ENCODE measurements at regions not wholly inside any gene's neighbourhood (a gene's known extent, or its start where the extent isn't known, plus 50 kb on each side); places are given as distances from the start of the nearest gene placed in this dataset.
"Not testable (repeated sequence)": the region's sequence is repeated elsewhere in the genome, so short reads cannot be mapped to it uniquely, and the experiment has no call there.

- H3K27me3 ChIP-seq = no peaks in the 10 kb centered on the region
- no peaks in the 10 kb centered on the region for H3K9me3 ChIP-seq
- H3K4me1 ChIP-seq = no peaks in the 10 kb centered on the region
- WGBS, 2 donors = 82 to 88% methylated on average over 6 of the region's 6 CpGs
- TF ChIP-seq CTCF (IDR thresholded peaks at IDR 0.05) (no peak), POLR2A (IDR thresholded peaks at IDR 0.05) (no peak)
- no peak for DNase-seq
- H3K36me3 ChIP-seq (ENCODE audit: low read depth, missing control alignments) = no peaks in the 10 kb centered on the region
- intact Hi-C loops (cut with DNase I; ENCODE audit: low total_unique reads) = no loop called here
- H3K4me3 ChIP-seq = no peak overlapping the region
- H3K27ac ChIP-seq = no peak overlapping the region
These were observed 266.1 kb downstream of the SV2B start for GRCh38 chr15:91366111-91366510.

- no peaks in the 10 kb centered on the region for H3K4me1 ChIP-seq
- intact Hi-C loops (cut with DNase I; ENCODE audit: low total_unique reads) = no loop called here
- H3K9me3 ChIP-seq = no peaks in the 10 kb centered on the region
- no peak overlapping the region for H3K27ac ChIP-seq
- no peaks in the 10 kb centered on the region for H3K36me3 ChIP-seq (ENCODE audit: low read depth, missing control alignments)
- WGBS, 2 donors = 50 to 57% methylated on average over 9 of the region's 9 CpGs
- H3K4me3 ChIP-seq = no peak overlapping the region
- TF ChIP-seq POLR2A (IDR thresholded peaks at IDR 0.05) = no peak
- no peak for TF ChIP-seq CTCF (IDR thresholded peaks at IDR 0.05)
- no peak for DNase-seq
- H3K27me3 ChIP-seq = no peaks in the 10 kb centered on the region
These were observed 268.6 kb downstream of the SV2B start for GRCh38 chr15:91368611-91369010.

- H3K4me1 ChIP-seq = no peaks in the 10 kb centered on the region
- H3K27me3 ChIP-seq = no peaks in the 10 kb centered on the region
- WGBS, 2 donors = 38 to 52% methylated on average over 7 of the region's 7 CpGs
- no peak overlapping the region for H3K27ac ChIP-seq
- intact Hi-C loops (cut with DNase I; ENCODE audit: low total_unique reads) = no loop called here
- H3K4me3 ChIP-seq = no peak overlapping the region
- H3K36me3 ChIP-seq (ENCODE audit: low read depth, missing control alignments) = no peaks in the 10 kb centered on the region
- TF ChIP-seq POLR2A (IDR thresholded peaks at IDR 0.05) = no peak
- TF ChIP-seq CTCF (IDR thresholded peaks at IDR 0.05) = no peak
- H3K9me3 ChIP-seq = no peaks in the 10 kb centered on the region
- DNase-seq = peak; percentile 44
These were observed 269.8 kb downstream of the SV2B start for GRCh38 chr15:91369823-91370222.

- H3K27me3 ChIP-seq; DNase-seq; intact Hi-C loops (cut with DNase I; ENCODE audit: low total_unique reads); H3K9me3 ChIP-seq; H3K4me3 ChIP-seq; H3K27ac ChIP-seq; H3K36me3 ChIP-seq (ENCODE audit: low read depth, missing control alignments); H3K4me1 ChIP-seq: not testable (repeated sequence)
- WGBS, 2 donors = 94 to 98% methylated on average over 3 of the region's 3 CpGs
These were observed 271.3 kb downstream of the SV2B start for GRCh38 chr15:91371345-91371744.

GRCh38 chr15:91374336-91374735 lies 274.3 kb downstream of the SV2B start:
- WGBS, 2 donors = 93 to 94% methylated on average over 3 of the region's 3 CpGs
- Histone ChIP-seq H3K9me3 (no peaks in the 10 kb centered on the region), H3K36me3 (ENCODE audit: low read depth, missing control alignments) (no peaks in the 10 kb centered on the region), H3K27me3 (no peaks in the 10 kb centered on the region), H3K27ac (no peak overlapping the region), H3K4me1 (no peaks in the 10 kb centered on the region), H3K4me3 (no peak overlapping the region)
- DNase-seq = no peak
- intact Hi-C loops (cut with DNase I; ENCODE audit: low total_unique reads) = no loop called here
- no peak for TF ChIP-seq POLR2A (IDR thresholded peaks at IDR 0.05)
- TF ChIP-seq CTCF (IDR thresholded peaks at IDR 0.05) = no peak

Measured in testis (tissue), 2 donors.